ENCODE measurements at regions not wholly inside any gene's neighbourhood (a gene's known extent, or its start where the extent isn't known, plus 50 kb on each side); places are given as distances from the start of the nearest gene placed in this dataset.

DNA sequence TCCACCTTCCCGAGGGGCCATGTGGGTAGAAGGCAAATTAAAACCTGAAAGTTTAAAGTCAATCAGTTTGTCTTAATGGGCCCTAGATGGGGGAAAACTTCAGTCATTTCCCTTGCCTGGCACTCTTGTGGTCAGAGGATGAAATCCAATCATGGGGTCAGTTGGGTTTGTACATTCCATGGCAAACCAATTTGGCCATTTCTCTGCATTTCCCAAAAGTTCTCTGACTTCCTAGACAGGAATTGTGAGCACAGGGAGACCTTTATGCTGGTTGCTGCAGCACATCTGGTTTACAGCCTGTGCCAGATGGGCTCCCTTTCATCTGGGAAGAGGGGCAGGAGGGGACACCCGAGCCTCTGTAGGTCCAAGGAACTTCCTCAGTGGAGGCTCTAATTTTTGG, 113.0 kb downstream of the CYP26A1 start:
- Histone ChIP-seq H3K9me2 (no peaks in the 10 kb centered on the region), H3K27ac (ENCODE audit: low read depth in 2 of 2, low read length in 1 of 2) (no peak overlapping the region), H2AFZ (ENCODE audit: low read depth) (no peak overlapping the region), H4K20me1 (ENCODE audit: insufficient read depth) (no peaks in the 10 kb centered on the region), H3K9ac (no peak overlapping the region), H3K4me3 (ENCODE audit: low read depth in 2 of 2, low read length in 1 of 2) (no peak overlapping the region), H3K4me2 (no peak overlapping the region), H3K4me1 (ENCODE audit: control insufficient read depth in 1 of 2, insufficient read depth in 2 of 2, low read depth in 1 of 2, low read length in 1 of 2) (no peaks in the 10 kb centered on the region), H3K36me3 (replicated peaks in 1 of 2; ENCODE audit: control insufficient read depth in 1 of 2, insufficient read depth in 2 of 2, low read length in 1 of 2) (no peaks in the 10 kb centered on the region), H3K9me3 (no peaks in the 10 kb centered on the region), H3F3A (replicated peaks; ENCODE audit: insufficient read depth) (no peaks in the 10 kb centered on the region), H3K27me3 (ENCODE audit: insufficient read depth) (no peaks in the 10 kb centered on the region; the same call in 1 of the 2 replicates), H3K79me2 (ENCODE audit: insufficient read depth) (no peaks in the 10 kb centered on the region)
- WGBS (ENCODE audit: low lambda C conversion rate), result 13% methylated on average over 2 of the region's 2 CpGs
- no peak for TF ChIP-seq RCOR1 (IDR thresholded peaks at IDR 0.05; ENCODE audit: low read length)
- no peak for TF ChIP-seq TEAD4 (IDR thresholded peaks at IDR 0.05; ENCODE audit: borderline replicate concordance, insufficient read depth)
- TF ChIP-seq, protein P1, sequence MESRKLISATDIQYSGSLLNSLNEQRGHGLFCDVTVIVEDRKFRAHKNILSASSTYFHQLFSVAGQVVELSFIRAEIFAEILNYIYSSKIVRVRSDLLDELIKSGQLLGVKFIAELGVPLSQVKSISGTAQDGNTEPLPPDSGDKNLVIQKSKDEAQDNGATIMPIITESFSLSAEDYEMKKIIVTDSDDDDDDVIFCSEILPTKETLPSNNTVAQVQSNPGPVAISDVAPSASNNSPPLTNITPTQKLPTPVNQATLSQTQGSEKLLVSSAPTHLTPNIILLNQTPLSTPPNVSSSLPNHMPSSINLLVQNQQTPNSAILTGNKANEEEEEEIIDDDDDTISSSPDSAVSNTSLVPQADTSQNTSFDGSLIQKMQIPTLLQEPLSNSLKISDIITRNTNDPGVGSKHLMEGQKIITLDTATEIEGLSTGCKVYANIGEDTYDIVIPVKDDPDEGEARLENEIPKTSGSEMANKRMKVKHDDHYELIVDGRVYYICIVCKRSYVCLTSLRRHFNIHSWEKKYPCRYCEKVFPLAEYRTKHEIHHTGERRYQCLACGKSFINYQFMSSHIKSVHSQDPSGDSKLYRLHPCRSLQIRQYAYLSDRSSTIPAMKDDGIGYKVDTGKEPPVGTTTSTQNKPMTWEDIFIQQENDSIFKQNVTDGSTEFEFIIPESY (IDR thresholded peaks at IDR 0.05; ENCODE audit: borderline replicate concordance, low read depth), result no peak
- no peak for TF ChIP-seq TCF12 (IDR thresholded peaks at IDR 0.05)
- no peak for TF ChIP-seq RXRA (IDR thresholded peaks at IDR 0.05; ENCODE audit: borderline replicate concordance, low read depth)
- TF ChIP-seq NRF1 (IDR thresholded peaks at IDR 0.05; ENCODE audit: low read depth, low read length), result no peak
- TF ChIP-seq FOXJ3 (CRISPR knock-in tag; IDR thresholded peaks at IDR 0.05), result no peak
- TF ChIP-seq MXI1 (IDR thresholded peaks at IDR 0.05; ENCODE audit: low read depth, low read length), result no peak
- POLR2A ChIA-PET, result no interaction called here
- CTCF ChIA-PET, result no interaction called here
- DNase-seq, result no peak

DNA sequence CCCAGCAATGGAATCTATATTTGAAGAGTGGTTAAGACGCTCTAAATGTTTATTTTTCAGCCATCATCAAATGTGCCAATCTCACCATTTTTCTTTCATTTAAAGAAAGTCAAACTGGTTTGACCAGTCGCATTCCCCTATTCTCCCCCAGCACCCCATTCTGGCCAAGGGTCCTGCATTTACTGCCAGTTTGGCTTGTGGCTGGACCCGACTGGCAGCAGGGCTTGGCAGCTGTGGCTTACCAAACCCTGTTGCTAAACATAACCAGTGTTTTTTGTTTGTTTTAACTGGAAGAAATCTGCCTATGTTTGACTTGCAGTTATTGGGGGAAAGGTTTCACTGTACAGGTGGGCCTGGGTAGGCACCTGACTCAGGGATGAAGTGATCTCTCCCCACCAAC, 116.3 kb downstream of the CYP26A1 start:
- Histone ChIP-seq H3K79me2 (ENCODE audit: insufficient read depth) (no peaks in the 10 kb centered on the region), H3K27me3 (ENCODE audit: insufficient read depth) (no peaks in the 10 kb centered on the region; the same call in 1 of the 2 replicates), H3K9me3 (no peaks in the 10 kb centered on the region), H3K9ac (no peak overlapping the region), H3K36me3 (replicated peaks in 1 of 2; ENCODE audit: control insufficient read depth in 1 of 2, insufficient read depth in 2 of 2, low read length in 1 of 2) (no peaks in the 10 kb centered on the region), H3K4me1 (ENCODE audit: control insufficient read depth in 1 of 2, insufficient read depth in 2 of 2, low read depth in 1 of 2, low read length in 1 of 2) (no peaks in the 10 kb centered on the region), H3K9me2 (no peaks in the 10 kb centered on the region), H3K4me3 (ENCODE audit: low read depth in 2 of 2, low read length in 1 of 2) (no peak overlapping the region), H4K20me1 (ENCODE audit: insufficient read depth) (no peaks in the 10 kb centered on the region), H3F3A (replicated peaks; ENCODE audit: insufficient read depth) (no peaks in the 10 kb centered on the region), H3K27ac (ENCODE audit: low read depth in 2 of 2, low read length in 1 of 2) (no peak overlapping the region), H2AFZ (ENCODE audit: low read depth) (no peak overlapping the region), H3K4me2 (no peak overlapping the region)
- 51% methylated on average over 3 of the region's 3 CpGs for WGBS (ENCODE audit: low lambda C conversion rate)
- POLR2A ChIA-PET, result no interaction called here
- no peak for DNase-seq
- TF ChIP-seq FOXM1 (IDR thresholded peaks at IDR 0.05; ENCODE audit: low read depth), result no peak
- TF ChIP-seq GATA2 (CRISPR knock-in tag; IDR thresholded peaks at IDR 0.05), result no peak
- TF ChIP-seq YY1 (IDR thresholded peaks at IDR 0.05; ENCODE audit: low read depth), result no peak
- CTCF ChIA-PET, result interaction anchor here (0.7 to 1.1 kb wide), 3 partner anchors 9 to 74 kb away, joined by 3 to 5 read pairs (median 4); no protein-coding TSS in a partner anchor

DNA sequence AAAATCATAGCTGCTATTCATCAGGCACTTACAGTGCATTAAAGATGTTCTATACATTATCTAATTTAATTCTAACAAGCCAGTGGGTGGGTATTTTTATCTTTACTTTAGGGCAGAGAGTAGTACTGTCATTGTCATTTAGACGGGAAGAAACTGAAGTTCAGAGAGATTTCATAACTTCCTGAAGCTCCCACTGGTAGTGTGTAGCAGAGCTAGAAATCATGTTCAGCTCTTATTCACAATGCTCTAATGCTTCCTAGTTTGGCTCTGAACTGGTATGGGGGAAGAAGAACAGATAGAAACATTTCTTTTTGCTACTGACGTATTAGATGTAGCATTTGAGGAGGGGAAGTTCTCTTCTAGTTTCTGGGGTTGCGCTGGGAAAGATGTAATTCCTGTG, 116.7 kb downstream of the CYP26A1 start:
- Histone ChIP-seq H3F3A (replicated peaks; ENCODE audit: insufficient read depth) (no peaks in the 10 kb centered on the region), H4K20me1 (ENCODE audit: insufficient read depth) (no peaks in the 10 kb centered on the region), H3K4me2 (no peak overlapping the region), H3K4me1 (ENCODE audit: control insufficient read depth in 1 of 2, insufficient read depth in 2 of 2, low read depth in 1 of 2, low read length in 1 of 2) (no peaks in the 10 kb centered on the region), H3K4me3 (ENCODE audit: low read depth in 2 of 2, low read length in 1 of 2) (no peak overlapping the region), H3K79me2 (ENCODE audit: insufficient read depth) (no peaks in the 10 kb centered on the region), H3K27me3 (ENCODE audit: insufficient read depth) (no peaks in the 10 kb centered on the region; the same call in 1 of the 2 replicates), H2AFZ (ENCODE audit: low read depth) (no peak overlapping the region), H3K9me2 (no peaks in the 10 kb centered on the region), H3K9me3 (no peaks in the 10 kb centered on the region), H3K36me3 (replicated peaks in 1 of 2; ENCODE audit: control insufficient read depth in 1 of 2, insufficient read depth in 2 of 2, low read length in 1 of 2) (no peaks in the 10 kb centered on the region), H3K9ac (no peak overlapping the region), H3K27ac (ENCODE audit: low read depth in 2 of 2, low read length in 1 of 2) (no peak overlapping the region)
- TF ChIP-seq SIN3A (IDR thresholded peaks at IDR 0.05; ENCODE audit: borderline replicate concordance, low read depth, low read length), result no peak
- no peak for TF ChIP-seq RCOR1 (IDR thresholded peaks at IDR 0.05; ENCODE audit: low read length)
- TF ChIP-seq YY1 (IDR thresholded peaks at IDR 0.05; ENCODE audit: low read depth), result no peak
- no peak for TF ChIP-seq EP300 (IDR thresholded peaks at IDR 0.05; ENCODE audit: borderline replicate concordance in 1 of 2, low read depth in 1 of 2, low read length in 1 of 2)
- TF ChIP-seq, protein P2, sequence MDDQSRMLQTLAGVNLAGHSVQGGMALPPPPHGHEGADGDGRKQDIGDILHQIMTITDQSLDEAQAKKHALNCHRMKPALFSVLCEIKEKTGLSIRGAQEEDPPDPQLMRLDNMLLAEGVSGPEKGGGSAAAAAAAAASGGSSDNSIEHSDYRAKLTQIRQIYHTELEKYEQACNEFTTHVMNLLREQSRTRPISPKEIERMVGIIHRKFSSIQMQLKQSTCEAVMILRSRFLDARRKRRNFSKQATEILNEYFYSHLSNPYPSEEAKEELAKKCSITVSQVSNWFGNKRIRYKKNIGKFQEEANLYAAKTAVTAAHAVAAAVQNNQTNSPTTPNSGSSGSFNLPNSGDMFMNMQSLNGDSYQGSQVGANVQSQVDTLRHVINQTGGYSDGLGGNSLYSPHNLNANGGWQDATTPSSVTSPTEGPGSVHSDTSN (IDR thresholded peaks at IDR 0.05), result no peak
- TF ChIP-seq EZH2phosphoT487 (IDR thresholded peaks at IDR 0.05; ENCODE audit: borderline replicate concordance, low read depth), result no peak
- no peak for TF ChIP-seq NRF1 (IDR thresholded peaks at IDR 0.05; ENCODE audit: low read depth, low read length)
- TF ChIP-seq, protein P3, sequence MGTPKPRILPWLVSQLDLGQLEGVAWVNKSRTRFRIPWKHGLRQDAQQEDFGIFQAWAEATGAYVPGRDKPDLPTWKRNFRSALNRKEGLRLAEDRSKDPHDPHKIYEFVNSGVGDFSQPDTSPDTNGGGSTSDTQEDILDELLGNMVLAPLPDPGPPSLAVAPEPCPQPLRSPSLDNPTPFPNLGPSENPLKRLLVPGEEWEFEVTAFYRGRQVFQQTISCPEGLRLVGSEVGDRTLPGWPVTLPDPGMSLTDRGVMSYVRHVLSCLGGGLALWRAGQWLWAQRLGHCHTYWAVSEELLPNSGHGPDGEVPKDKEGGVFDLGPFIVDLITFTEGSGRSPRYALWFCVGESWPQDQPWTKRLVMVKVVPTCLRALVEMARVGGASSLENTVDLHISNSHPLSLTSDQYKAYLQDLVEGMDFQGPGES (IDR thresholded peaks at IDR 0.05; ENCODE audit: low read depth, low read length), result no peak
- no peak for TF ChIP-seq TAF1 (IDR thresholded peaks at IDR 0.05; ENCODE audit: borderline replicate concordance, low read depth, low read length)
- no peak for TF ChIP-seq RFX5 (IDR thresholded peaks at IDR 0.05; ENCODE audit: low read length)
- TF ChIP-seq JUND (IDR thresholded peaks at IDR 0.05), result no peak
- no peak for TF ChIP-seq POLR2AphosphoS5 (IDR thresholded peaks at IDR 0.05; ENCODE audit: low read depth, low read length)
- TF ChIP-seq FOSL2 (IDR thresholded peaks at IDR 0.05; ENCODE audit: borderline replicate concordance, low read depth), result no peak
- no peak for DNase-seq
- WGBS (ENCODE audit: low lambda C conversion rate), result 34% methylated on average over 3 of the region's 3 CpGs
- ChIA-PET POLR2A (no interaction called here), CTCF (interaction anchor here (0.7 to 1.6 kb wide), 4 partner anchors 8 to 74 kb away, joined by 3 to 5 read pairs (median 4); no protein-coding TSS in a partner anchor)
